Gastroesophageal sphincter (tissue), 4 donors: ENCODE measurements at regions not wholly inside any gene's neighbourhood (a gene's known extent, or its start where the extent isn't known, plus 50 kb on each side); places are given as distances from the start of the nearest gene placed in this dataset.

ENCODE experiments used
- ATAC-seq: fragments of 150-250 bp; one replicate; pipeline ENCODE4 v1.9.1; 2016; ENCODE audit warnings: mild to moderate bottlenecking, moderate library complexity
- H3K27ac ChIP-seq, 4 donors: fragments of 200-600 bp; sonication (generic) in 3 of 4; 1 replicate in 3 of 4; 2 replicates in 1 of 4; pipeline ENCODE4 v1.5.1; 2016 to 2019
- H3K27me3 ChIP-seq: fragments of 200-600 bp; sonication (generic); one replicate; pipeline ENCODE4 v1.5.1; 2019
- H3K36me3 ChIP-seq, 2 donors: fragments of 200-600 bp; sonication (generic); one replicate each; pipeline ENCODE4 v1.5.1; 2019; ENCODE audit warnings: control low read depth in 1 of 2
- H3K4me1 ChIP-seq, 3 donors: fragments of 200-600 bp; sonication (generic); 1 replicate in 2 of 3; 2 replicates in 1 of 3; pipeline ENCODE4 v1.5.1; 2016 to 2019; ENCODE audit warnings: control low read depth in 2 of 3
- H3K4me3 ChIP-seq, 2 donors: fragments of 200-600 bp; sonication (generic); one replicate each; pipeline ENCODE4 v1.5.1; 2019; ENCODE audit warnings: mild to moderate bottlenecking in 1 of 2, moderate library complexity in 1 of 2
- H3K9me3 ChIP-seq, 3 donors: fragments of 200-600 bp; sonication (generic); one replicate each; pipeline ENCODE4 v1.5.1; 2017 to 2019; ENCODE audit warnings: control low read depth in 2 of 3
- EP300 ChIP-seq: sonication (generic); formaldehyde crosslinking; IDR thresholded peaks from one replicate; pipeline ENCODE4 v1.6.1; 2017; ENCODE audit warnings: antibody characterized with exemption, mild to moderate bottlenecking
- POLR2A ChIP-seq, 2 donors: fragments of 450-650 bp; IDR thresholded peaks; one replicate each; pipeline ENCODE4 v1.6.1; 2017; ENCODE audit warnings: antibody characterized with exemption in 2 of 2, mild to moderate bottlenecking in 2 of 2, moderate library complexity in 1 of 2
- POLR2AphosphoS5 ChIP-seq: sonication (generic); formaldehyde crosslinking; IDR thresholded peaks from one replicate; pipeline ENCODE4 v1.6.1; 2017; ENCODE audit warnings: antibody characterized with exemption
- WGBS, 2 donors: methylation state at CpG; one replicate each; pipeline ENCODE4 v1.1.5; 2018; ENCODE audit warnings: low coverage in 1 of 2; 5-methylcytosine and 5-hydroxymethylcytosine counted together
- TF ChIP-seq, protein P1 (sequence below), 4 experiments: fragments of 200-600 bp in 2 of 4; fragments of 450-650 bp in 2 of 4; sonication (generic) in 1 of 4; IDR thresholded peaks; one replicate each; pipeline ENCODE4 v1.5.1; 2017 to 2019; ENCODE audit warnings: antibody characterized with exemption in 4 of 4, mild to moderate bottlenecking in 2 of 4, moderate library complexity in 2 of 4

DNA sequence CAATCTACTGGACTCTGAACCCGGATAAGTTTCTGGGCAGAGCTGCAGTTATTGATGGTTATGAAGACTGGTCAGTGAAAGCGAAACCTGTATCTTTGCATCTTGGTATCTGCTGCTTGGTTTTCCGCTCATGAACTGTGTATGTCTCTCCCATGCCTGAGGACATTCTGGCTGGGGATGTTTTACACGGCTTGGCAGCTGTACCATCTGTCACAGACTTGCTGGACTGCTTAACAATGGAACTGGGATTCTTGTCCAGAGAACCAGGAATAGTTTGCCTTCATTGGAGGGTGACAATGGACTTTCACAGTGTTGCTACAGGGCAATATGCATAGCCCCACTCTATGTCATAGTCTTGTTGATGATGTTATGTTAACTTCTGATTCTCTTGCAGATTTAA is 119.9 kb upstream of the TMEM106B start:
- H3K9me3 ChIP-seq, result no peaks in the 10 kb centered on the region
- TF ChIP-seq, protein P1, sequence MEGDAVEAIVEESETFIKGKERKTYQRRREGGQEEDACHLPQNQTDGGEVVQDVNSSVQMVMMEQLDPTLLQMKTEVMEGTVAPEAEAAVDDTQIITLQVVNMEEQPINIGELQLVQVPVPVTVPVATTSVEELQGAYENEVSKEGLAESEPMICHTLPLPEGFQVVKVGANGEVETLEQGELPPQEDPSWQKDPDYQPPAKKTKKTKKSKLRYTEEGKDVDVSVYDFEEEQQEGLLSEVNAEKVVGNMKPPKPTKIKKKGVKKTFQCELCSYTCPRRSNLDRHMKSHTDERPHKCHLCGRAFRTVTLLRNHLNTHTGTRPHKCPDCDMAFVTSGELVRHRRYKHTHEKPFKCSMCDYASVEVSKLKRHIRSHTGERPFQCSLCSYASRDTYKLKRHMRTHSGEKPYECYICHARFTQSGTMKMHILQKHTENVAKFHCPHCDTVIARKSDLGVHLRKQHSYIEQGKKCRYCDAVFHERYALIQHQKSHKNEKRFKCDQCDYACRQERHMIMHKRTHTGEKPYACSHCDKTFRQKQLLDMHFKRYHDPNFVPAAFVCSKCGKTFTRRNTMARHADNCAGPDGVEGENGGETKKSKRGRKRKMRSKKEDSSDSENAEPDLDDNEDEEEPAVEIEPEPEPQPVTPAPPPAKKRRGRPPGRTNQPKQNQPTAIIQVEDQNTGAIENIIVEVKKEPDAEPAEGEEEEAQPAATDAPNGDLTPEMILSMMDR (IDR thresholded peaks at IDR 0.05), result no peak
- TF ChIP-seq POLR2A (IDR thresholded peaks at IDR 0.05) (no peak), POLR2AphosphoS5 (no peak), EP300 (no peak)
- WGBS, 2 donors, result 89% methylated on average over 4 of the region's 4 CpGs
- H3K27me3 ChIP-seq, result no peaks in the 10 kb centered on the region
- H3K4me3 ChIP-seq, result no peak overlapping the region
- no peaks in the 10 kb centered on the region for H3K4me1 ChIP-seq
- H3K27ac ChIP-seq, result no peak overlapping the region
- no peaks in the 10 kb centered on the region for H3K36me3 ChIP-seq
- ATAC-seq, result no peak

DNA sequence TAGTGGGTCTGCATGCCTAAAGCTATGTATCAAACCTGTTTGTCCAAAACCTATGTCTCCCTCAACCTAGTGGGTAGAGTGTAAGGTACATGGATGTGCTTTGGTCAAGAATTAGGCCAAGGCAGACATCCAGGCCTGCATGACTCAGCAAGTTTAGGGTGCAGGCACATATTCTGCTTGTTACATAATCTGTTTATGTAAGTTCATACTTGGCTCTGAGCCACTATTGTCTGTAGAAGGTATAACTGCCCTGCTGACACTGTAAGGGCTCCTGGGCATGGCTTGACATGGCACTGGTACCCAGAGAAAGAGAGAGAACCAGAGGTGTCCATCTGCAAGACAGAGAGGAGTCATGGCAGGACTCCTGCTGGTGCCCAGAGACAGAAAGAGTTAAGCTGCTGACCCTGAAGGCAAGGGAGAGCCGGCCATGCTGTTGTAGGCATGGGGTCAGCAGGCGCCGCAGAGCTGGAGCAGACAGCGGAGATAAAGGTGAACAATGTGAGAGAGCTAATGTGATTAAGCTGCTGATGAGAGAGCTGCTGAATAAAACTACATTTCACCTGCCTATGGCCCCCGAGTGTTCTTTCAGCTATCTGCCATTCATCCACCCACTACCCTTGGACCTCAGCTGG is 118.5 kb upstream of the TMEM106B start:
- no peak overlapping the region for H3K27ac ChIP-seq
- ATAC-seq, result no peak
- H3K4me3 ChIP-seq, result no peak overlapping the region
- H3K27me3 ChIP-seq, result no peaks in the 10 kb centered on the region
- no peaks in the 10 kb centered on the region for H3K4me1 ChIP-seq
- H3K36me3 ChIP-seq, result no peaks in the 10 kb centered on the region
- TF ChIP-seq EP300, result no peak
- TF ChIP-seq POLR2AphosphoS5, result no peak
- TF ChIP-seq POLR2A (IDR thresholded peaks at IDR 0.05), result no peak
- TF ChIP-seq, protein P1 (IDR thresholded peaks at IDR 0.05), result no peak
- no peaks in the 10 kb centered on the region for H3K9me3 ChIP-seq
- WGBS, 2 donors, result 72 to 87% methylated on average over 3 to 5 of the region's 5 CpGs

DNA sequence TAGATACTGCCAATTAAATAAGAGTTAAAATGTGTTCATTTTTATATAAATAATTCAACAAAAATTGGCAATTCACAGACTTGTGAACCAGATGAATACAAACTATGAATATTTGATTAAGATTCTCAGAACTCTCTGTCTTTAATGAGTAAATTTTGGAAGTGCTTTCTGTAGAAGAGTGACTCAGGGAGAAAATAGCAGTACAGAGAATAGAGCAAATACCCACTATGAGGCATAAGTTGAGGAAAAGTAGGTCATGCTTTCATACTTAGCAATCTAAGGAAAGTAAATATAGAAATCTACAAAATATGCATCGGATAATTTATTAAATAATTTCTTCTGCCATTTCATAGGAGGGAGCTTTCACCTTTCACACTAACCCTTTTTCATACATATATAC is 117.7 kb upstream of the TMEM106B start:
- WGBS, 2 donors, result 93 to 95% methylated on average over 1 of the region's 1 CpG
- Histone ChIP-seq H3K27me3 (no peaks in the 10 kb centered on the region), H3K9me3 (no peaks in the 10 kb centered on the region), H3K36me3 (no peaks in the 10 kb centered on the region), H3K27ac (no peak overlapping the region), H3K4me1 (no peaks in the 10 kb centered on the region), H3K4me3 (no peak overlapping the region)
- ATAC-seq, result no peak
- no peak for TF ChIP-seq POLR2AphosphoS5
- TF ChIP-seq EP300, result no peak
- no peak for TF ChIP-seq POLR2A (IDR thresholded peaks at IDR 0.05)
- TF ChIP-seq, protein P1 (IDR thresholded peaks at IDR 0.05), result no peak

DNA sequence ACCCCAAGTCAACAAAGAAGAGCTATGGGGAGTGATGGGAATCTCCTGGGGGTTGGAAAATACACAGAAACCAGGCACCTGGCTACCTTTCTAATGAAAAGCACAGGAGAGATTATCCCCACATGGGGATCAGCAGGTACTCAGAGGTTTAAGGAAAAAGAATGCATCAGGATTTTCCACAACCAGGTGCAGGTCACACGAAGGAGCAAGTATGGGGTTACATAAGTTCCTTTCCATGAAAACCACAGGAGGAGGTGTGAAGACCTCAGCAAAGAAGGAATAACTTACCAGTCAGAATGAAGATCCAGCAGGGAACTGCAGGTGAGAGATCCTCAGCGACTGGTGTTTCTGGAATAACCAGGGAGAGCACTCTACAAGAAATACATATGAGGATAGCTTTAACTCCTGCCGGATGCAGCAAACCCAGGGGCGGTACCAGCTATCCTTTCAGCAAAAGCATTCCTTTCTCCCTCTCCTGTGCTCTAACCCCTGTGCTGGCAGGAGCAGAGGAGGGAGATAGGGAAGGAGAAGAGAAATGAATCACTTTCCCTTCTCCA is 116.7 kb upstream of the TMEM106B start:
- no peaks in the 10 kb centered on the region for H3K9me3 ChIP-seq
- no peaks in the 10 kb centered on the region for H3K4me1 ChIP-seq
- 29% methylated on average over 3 to 4 of the region's 4 CpGs for whole genome bisulfite sequencing, 2 donors
- H3K4me3 ChIP-seq, result no peak overlapping the region
- H3K27me3 ChIP-seq, result no peaks in the 10 kb centered on the region
- ATAC-seq, result no peak
- H3K36me3 ChIP-seq, result no peaks in the 10 kb centered on the region
- TF ChIP-seq POLR2A (IDR thresholded peaks at IDR 0.05), result no peak
- TF ChIP-seq, protein P1 (IDR thresholded peaks at IDR 0.05), result no peak
- no peak for TF ChIP-seq EP300
- no peak for TF ChIP-seq POLR2AphosphoS5
- H3K27ac ChIP-seq, result no peak overlapping the region

DNA sequence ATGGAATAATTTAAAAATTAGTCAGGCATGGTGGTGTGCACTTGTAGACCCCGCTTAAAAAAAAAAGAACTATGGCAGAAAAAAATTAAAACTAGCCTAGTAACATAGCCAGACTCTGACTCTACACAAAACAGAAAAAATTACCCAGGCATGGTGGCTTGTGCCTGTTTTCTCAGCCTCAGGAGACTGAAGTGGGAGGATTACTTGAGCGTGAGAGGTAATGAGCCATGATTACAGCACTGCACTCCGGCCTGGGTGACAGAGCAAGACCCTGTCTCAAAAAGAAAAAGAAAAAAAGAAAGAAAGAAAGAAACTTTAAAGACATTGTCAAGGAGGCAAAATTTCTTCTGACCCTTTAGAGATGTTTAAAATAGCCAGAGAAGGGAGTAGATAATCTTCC is 109.0 kb upstream of the TMEM106B start:
- TF ChIP-seq, protein P1 (IDR thresholded peaks at IDR 0.05), result no peak
- TF ChIP-seq POLR2A (IDR thresholded peaks at IDR 0.05), result no peak
- no peak for TF ChIP-seq POLR2AphosphoS5
- no peak for TF ChIP-seq EP300
- ATAC-seq, result no peak
- no peaks in the 10 kb centered on the region for H3K36me3 ChIP-seq
- 74 to 85% methylated on average over 2 of the region's 3 CpGs for WGBS, 2 donors
- H3K4me1 ChIP-seq, result no peaks in the 10 kb centered on the region
- no peak overlapping the region for H3K27ac ChIP-seq
- no peaks in the 10 kb centered on the region for H3K9me3 ChIP-seq
- H3K27me3 ChIP-seq, result no peaks in the 10 kb centered on the region
- H3K4me3 ChIP-seq, result no peak overlapping the region
